Lower leg skin (tissue), 4 donors: ENCODE measurements at regions not wholly inside any gene's neighbourhood (a gene's known extent, or its start where the extent isn't known, plus 50 kb on each side); places are given as distances from the start of the nearest gene placed in this dataset.

Source experiments
- DNase-seq, 2 donors: peaks; one replicate each; pipeline ENCODE4 v3.0.0-alpha.2; 2019; ENCODE audit warnings: low spot score in 2 of 2
- H3K4me3 ChIP-seq: fragments of 200-600 bp; sonication (generic); 2 replicates; pipeline ENCODE4 v1.5.1; 2017; ENCODE audit warnings: mild to moderate bottlenecking, low read depth; ENCODE audit not compliant: poor library complexity, severe bottlenecking
- CTCF ChIP-seq, 3 donors: fragments of 450-650 bp; IDR thresholded peaks; one replicate each; pipeline ENCODE4 v1.5.1; 2016; ENCODE audit warnings: antibody characterized with exemption in 3 of 3, mild to moderate bottlenecking in 3 of 3, moderate library complexity in 2 of 3
- POLR2A ChIP-seq, 2 donors: fragments of 450-650 bp; IDR thresholded peaks; one replicate each; pipeline ENCODE4 v1.6.1; 2016 to 2017; ENCODE audit warnings: antibody characterized with exemption in 2 of 2, mild to moderate bottlenecking in 1 of 2, moderate library complexity in 1 of 2
- WGBS, 2 donors: methylation state at CpG; one replicate each; pipeline ENCODE4 v1.1.5; 2018; 5-methylcytosine and 5-hydroxymethylcytosine counted together
- intact Hi-C: fragments of 100-400 bp; cut with DNase I; formaldehyde crosslinking; loops from one replicate; pipeline ENCODE4 v1.15.0; 2023; ENCODE audit warnings: low total_unique reads

GRCh38 chr14:38385836-38386235 lies 129.9 kb upstream of the CLEC14A start:
- TF ChIP-seq POLR2A (IDR thresholded peaks at IDR 0.05) = no peak
- no peak for TF ChIP-seq CTCF (IDR thresholded peaks at IDR 0.05)
- intact Hi-C loops = no loop called here
- 77 to 79% methylated on average over 3 of the region's 3 CpGs for WGBS, 2 donors
- no peak for DNase-seq
- no peak overlapping the region for H3K4me3 ChIP-seq

GRCh38 chr14:38385343-38385742 lies 129.4 kb upstream of the CLEC14A start:
- H3K4me3 ChIP-seq = no peak overlapping the region
- no peak for DNase-seq
- no peak for TF ChIP-seq POLR2A (IDR thresholded peaks at IDR 0.05)
- no peak for TF ChIP-seq CTCF (IDR thresholded peaks at IDR 0.05)
- WGBS, 2 donors = 87 to 90% methylated on average over 5 of the region's 5 CpGs
- intact Hi-C loops = no loop called here

GRCh38 chr14:38384741-38385140 lies 128.8 kb upstream of the CLEC14A start:
- DNase-seq = no peak
- TF ChIP-seq POLR2A (IDR thresholded peaks at IDR 0.05) (no peak), CTCF (IDR thresholded peaks at IDR 0.05) (no peak)
- 75 to 83% methylated on average over 1 of the region's 1 CpG for WGBS, 2 donors
- intact Hi-C loops = no loop called here
- no peak overlapping the region for H3K4me3 ChIP-seq

- intact Hi-C loops = no loop called here
- 61 to 78% methylated on average over 4 of the region's 4 CpGs for WGBS, 2 donors
- TF ChIP-seq CTCF (IDR thresholded peaks at IDR 0.05) = no peak
- no peak for TF ChIP-seq POLR2A (IDR thresholded peaks at IDR 0.05)
- no peak overlapping the region for H3K4me3 ChIP-seq
- DNase-seq = no peak
Measured at GRCh38 chr14:38367922-38368321, 112.0 kb upstream of the CLEC14A start.

- intact Hi-C loops = no loop called here
- no peak for TF ChIP-seq CTCF (IDR thresholded peaks at IDR 0.05)
- no peak for TF ChIP-seq POLR2A (IDR thresholded peaks at IDR 0.05)
- WGBS, 2 donors = 70 to 83% methylated on average over 3 of the region's 3 CpGs
- H3K4me3 ChIP-seq = no peak overlapping the region
- no peak for DNase-seq
Measured at GRCh38 chr14:38366374-38366773, 110.5 kb upstream of the CLEC14A start.

GRCh38 chr14:38363217-38363616 lies 107.3 kb upstream of the CLEC14A start:
- 86 to 91% methylated on average over 6 of the region's 6 CpGs for WGBS, 2 donors
- no peak overlapping the region for H3K4me3 ChIP-seq
- DNase-seq = no peak
- intact Hi-C loops = no loop called here
- TF ChIP-seq POLR2A (IDR thresholded peaks at IDR 0.05) (no peak), CTCF (IDR thresholded peaks at IDR 0.05) (no peak)
